ENCODE measurements at regions not wholly inside any gene's neighbourhood (a gene's known extent, or its start where the extent isn't known, plus 50 kb on each side); places are given as distances from the start of the nearest gene placed in this dataset.

- Mint-ChIP-seq H3K4me3 (no peak overlapping the region), H3K36me3 (ENCODE audit: low read depth) (no peaks in the 10 kb centered on the region), H3K27me3 (no peaks in the 10 kb centered on the region), H3K27ac (no peak overlapping the region), H3K4me1 (no peaks in the 10 kb centered on the region), H3K9me3 (no peaks in the 10 kb centered on the region)
- CTCF ChIA-PET: no interaction called here
- no peak for DNase-seq
- POLR2A ChIA-PET: no interaction called here
Observed at GRCh38 chr15:37788767-37789396, 145.6 kb upstream of the TMCO5A start.

DNA sequence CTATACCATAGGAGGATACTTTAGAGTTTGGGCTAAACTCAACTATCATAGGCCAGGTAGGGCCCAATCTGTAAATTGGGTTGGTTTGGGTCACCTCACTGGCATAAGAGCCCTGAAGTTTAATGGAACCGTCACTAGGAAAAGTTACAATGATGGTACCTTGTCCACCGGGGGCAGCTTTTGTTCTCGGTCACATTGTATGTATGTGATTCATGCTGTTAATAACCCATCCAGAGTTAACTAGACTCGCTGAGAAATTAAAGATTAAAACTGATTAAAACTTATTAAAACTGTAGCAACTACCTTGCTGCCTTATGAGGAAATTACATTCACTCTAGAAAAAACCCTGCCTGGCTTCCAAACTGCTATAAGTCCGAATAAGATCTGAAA is 145.0 kb upstream of the TMCO5A start:
- Mint-ChIP-seq H3K36me3 (ENCODE audit: low read depth) (no peaks in the 10 kb centered on the region), H3K4me3 (no peak overlapping the region), H3K9me3 (no peaks in the 10 kb centered on the region), H3K27ac (no peak overlapping the region), H3K4me1 (no peaks in the 10 kb centered on the region), H3K27me3 (no peaks in the 10 kb centered on the region)
- POLR2A ChIA-PET: no interaction called here
- CTCF ChIA-PET: no interaction called here
- no peak for DNase-seq

DNA sequence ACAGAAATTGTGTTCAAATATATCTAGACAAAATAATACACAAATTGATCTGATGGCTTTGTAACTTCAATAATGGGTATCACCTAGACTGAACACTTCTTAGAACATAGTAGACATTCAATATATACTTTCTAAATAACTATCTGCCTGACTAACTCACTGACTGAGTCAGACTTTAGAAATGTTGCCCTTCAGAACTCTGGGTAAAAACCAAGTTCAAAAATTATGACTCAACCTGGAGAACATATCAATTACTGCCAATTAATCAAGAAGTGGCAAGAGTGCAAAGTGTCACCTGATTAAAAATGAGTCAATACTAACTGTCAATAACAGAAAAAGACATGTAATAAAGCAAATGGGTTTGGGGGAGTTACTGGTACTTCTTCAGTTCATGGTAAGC is 144.6 kb upstream of the TMCO5A start:
- H3K9me3 Mint-ChIP-seq: no peaks in the 10 kb centered on the region
- no peak overlapping the region for H3K27ac Mint-ChIP-seq
- no peaks in the 10 kb centered on the region for H3K27me3 Mint-ChIP-seq
- no peak for DNase-seq
- no peaks in the 10 kb centered on the region for H3K4me1 Mint-ChIP-seq
- no peaks in the 10 kb centered on the region for H3K36me3 Mint-ChIP-seq (ENCODE audit: low read depth)
- POLR2A ChIA-PET: no interaction called here
- H3K4me3 Mint-ChIP-seq: no peak overlapping the region
- CTCF ChIA-PET: no interaction called here

DNA sequence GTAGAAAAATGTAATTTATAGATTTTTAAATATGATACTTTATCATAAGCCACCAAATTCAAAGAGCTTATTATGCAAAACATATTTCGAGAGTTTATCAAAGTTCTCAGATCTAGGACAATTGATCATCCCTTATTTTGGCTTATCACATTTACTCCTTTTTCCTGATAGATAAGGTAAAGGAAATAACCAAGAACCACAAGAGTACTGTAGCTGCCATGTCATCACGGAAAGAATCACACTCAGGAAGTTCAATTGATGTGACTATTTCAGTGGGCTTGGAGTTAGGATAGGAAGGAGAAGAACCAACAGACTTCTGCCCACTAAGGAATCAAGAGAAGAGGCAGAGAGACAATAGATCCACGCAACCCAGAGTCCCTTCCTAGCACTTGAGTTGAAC is 142.7 kb upstream of the TMCO5A start:
- Mint-ChIP-seq H3K27me3 (no peaks in the 10 kb centered on the region), H3K4me1 (no peaks in the 10 kb centered on the region), H3K27ac (no peak overlapping the region), H3K9me3 (no peaks in the 10 kb centered on the region), H3K36me3 (ENCODE audit: low read depth) (no peaks in the 10 kb centered on the region), H3K4me3 (no peak overlapping the region)
- ChIA-PET CTCF (no interaction called here), POLR2A (no interaction called here)
- no peak for DNase-seq

- H3K27me3 Mint-ChIP-seq: no peaks in the 10 kb centered on the region
- H3K4me3 Mint-ChIP-seq: no peak overlapping the region
- POLR2A ChIA-PET: no interaction called here
- H3K27ac Mint-ChIP-seq: no peak overlapping the region
- H3K36me3 Mint-ChIP-seq (ENCODE audit: low read depth): no peaks in the 10 kb centered on the region
- CTCF ChIA-PET: no interaction called here
- H3K9me3 Mint-ChIP-seq: no peaks in the 10 kb centered on the region
- no peaks in the 10 kb centered on the region for H3K4me1 Mint-ChIP-seq
- DNase-seq: no peak
Observed at GRCh38 chr15:37792351-37792750, 142.1 kb upstream of the TMCO5A start.

DNA sequence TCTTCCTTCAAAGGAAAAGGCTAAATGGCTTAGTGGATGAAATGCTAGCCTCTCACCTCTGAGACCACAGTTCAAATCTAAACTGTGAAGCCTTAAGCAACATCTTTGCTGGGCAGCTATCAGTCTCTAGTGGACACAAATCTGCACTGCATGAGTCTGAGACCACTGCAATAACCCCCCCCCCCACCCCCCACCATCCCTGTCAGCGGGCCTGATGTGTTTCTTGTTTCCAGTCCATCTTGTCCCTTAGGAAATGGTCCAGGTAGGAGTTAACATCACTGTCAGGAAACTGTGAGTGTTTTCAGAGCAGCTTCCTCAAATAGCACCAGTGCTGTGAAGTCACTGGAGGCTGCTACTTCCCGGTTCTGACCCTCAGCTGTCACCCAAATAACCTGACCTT is 140.6 kb upstream of the TMCO5A start:
- no peaks in the 10 kb centered on the region for H3K36me3 Mint-ChIP-seq (ENCODE audit: low read depth)
- H3K4me3 Mint-ChIP-seq: no peak overlapping the region
- ChIA-PET CTCF (no interaction called here), POLR2A (no interaction called here)
- no peaks in the 10 kb centered on the region for H3K4me1 Mint-ChIP-seq
- no peaks in the 10 kb centered on the region for H3K9me3 Mint-ChIP-seq
- no peak for DNase-seq
- no peaks in the 10 kb centered on the region for H3K27me3 Mint-ChIP-seq
- no peak overlapping the region for H3K27ac Mint-ChIP-seq

GRCh38 chr15:37794947-37795346 is 139.5 kb upstream of the TMCO5A start:
- H3K4me3 Mint-ChIP-seq: no peak overlapping the region
- no peak for DNase-seq
- no peaks in the 10 kb centered on the region for H3K9me3 Mint-ChIP-seq
- ChIA-PET CTCF (no interaction called here), POLR2A (no interaction called here)
- no peaks in the 10 kb centered on the region for H3K27me3 Mint-ChIP-seq
- H3K4me1 Mint-ChIP-seq: no peaks in the 10 kb centered on the region
- H3K36me3 Mint-ChIP-seq (ENCODE audit: low read depth): no peaks in the 10 kb centered on the region
- H3K27ac Mint-ChIP-seq: no peak overlapping the region

DNA sequence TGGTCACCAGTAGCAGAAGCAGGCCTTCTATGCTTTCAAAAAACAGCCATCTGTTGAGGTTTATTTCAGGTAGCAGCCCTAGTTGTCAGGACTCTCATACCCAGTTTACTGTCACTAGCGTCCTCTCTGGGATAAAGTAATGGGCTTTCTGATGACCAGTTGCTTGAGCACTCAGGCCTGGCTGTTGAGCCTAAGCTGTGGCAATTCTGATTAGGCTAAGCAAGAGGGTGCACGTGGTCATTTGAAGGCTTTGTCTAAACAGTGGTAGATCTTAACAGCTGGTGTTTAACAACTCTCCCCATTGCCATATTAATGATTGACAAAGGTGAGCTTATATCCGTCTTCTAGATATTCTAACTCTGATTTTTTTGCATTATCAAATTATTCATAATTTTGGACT is 132.9 kb upstream of the TMCO5A start:
- no peak for DNase-seq
- no peak overlapping the region for H3K27ac Mint-ChIP-seq
- ChIA-PET CTCF (no interaction called here), POLR2A (no interaction called here)
- H3K27me3 Mint-ChIP-seq: peaks cover 2% of the 10 kb centered on the region
- no peaks in the 10 kb centered on the region for H3K36me3 Mint-ChIP-seq (ENCODE audit: low read depth)
- H3K9me3 Mint-ChIP-seq: no peaks in the 10 kb centered on the region
- H3K4me1 Mint-ChIP-seq: no peaks in the 10 kb centered on the region
- H3K4me3 Mint-ChIP-seq: no peak overlapping the region

DNA sequence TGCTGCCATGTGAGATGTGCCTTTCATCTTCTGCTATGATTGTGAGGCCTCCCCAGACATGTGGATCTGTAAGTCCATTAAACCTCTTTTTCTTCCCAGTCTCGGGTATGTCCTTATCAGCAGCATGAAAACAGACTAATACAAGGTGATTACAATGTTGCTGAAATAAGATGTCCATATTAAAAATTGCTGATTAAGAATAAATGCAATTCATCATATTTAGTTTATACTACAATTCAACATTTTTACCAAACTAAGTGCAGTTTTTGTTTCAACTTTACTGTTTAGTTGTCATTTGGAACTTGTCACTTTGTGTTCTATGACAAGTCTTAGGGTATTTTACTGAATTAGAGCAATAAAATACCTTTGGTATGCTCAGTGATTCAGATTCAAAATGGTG is 127.6 kb upstream of the TMCO5A start:
- POLR2A ChIA-PET: no interaction called here
- H3K27me3 Mint-ChIP-seq: peaks cover 2% of the 10 kb centered on the region

GRCh38 chr15:37810381-37810780 is 124.1 kb upstream of the TMCO5A start:
- no peaks in the 10 kb centered on the region for H3K36me3 Mint-ChIP-seq (ENCODE audit: low read depth)
- no peak for DNase-seq
- POLR2A ChIA-PET: no interaction called here
- H3K27me3 Mint-ChIP-seq: no peaks in the 10 kb centered on the region
- CTCF ChIA-PET: no interaction called here
- H3K27ac Mint-ChIP-seq: no peak overlapping the region
- H3K4me3 Mint-ChIP-seq: no peak overlapping the region
- H3K4me1 Mint-ChIP-seq: no peaks in the 10 kb centered on the region
- H3K9me3 Mint-ChIP-seq: no peaks in the 10 kb centered on the region

More for the DNA sequence above, 127.6 kb upstream of the TMCO5A start:
- CTCF ChIA-PET: no interaction called here
- H3K4me1 Mint-ChIP-seq: no peaks in the 10 kb centered on the region
- H3K27ac Mint-ChIP-seq: no peak overlapping the region
- no peaks in the 10 kb centered on the region for H3K9me3 Mint-ChIP-seq
- no peak for DNase-seq
- no peak overlapping the region for H3K4me3 Mint-ChIP-seq
- no peaks in the 10 kb centered on the region for H3K36me3 Mint-ChIP-seq (ENCODE audit: low read depth)

- H3K4me3 Mint-ChIP-seq: no peak overlapping the region
- ChIA-PET POLR2A (no interaction called here), CTCF (no interaction called here)
- no peak overlapping the region for H3K27ac Mint-ChIP-seq
- no peak for DNase-seq
- H3K4me1 Mint-ChIP-seq: no peaks in the 10 kb centered on the region
- H3K9me3 Mint-ChIP-seq: no peaks in the 10 kb centered on the region
- no peaks in the 10 kb centered on the region for H3K27me3 Mint-ChIP-seq
- no peaks in the 10 kb centered on the region for H3K36me3 Mint-ChIP-seq (ENCODE audit: low read depth)
Observed at GRCh38 chr15:37813306-37813705, 121.1 kb upstream of the TMCO5A start.

DNA sequence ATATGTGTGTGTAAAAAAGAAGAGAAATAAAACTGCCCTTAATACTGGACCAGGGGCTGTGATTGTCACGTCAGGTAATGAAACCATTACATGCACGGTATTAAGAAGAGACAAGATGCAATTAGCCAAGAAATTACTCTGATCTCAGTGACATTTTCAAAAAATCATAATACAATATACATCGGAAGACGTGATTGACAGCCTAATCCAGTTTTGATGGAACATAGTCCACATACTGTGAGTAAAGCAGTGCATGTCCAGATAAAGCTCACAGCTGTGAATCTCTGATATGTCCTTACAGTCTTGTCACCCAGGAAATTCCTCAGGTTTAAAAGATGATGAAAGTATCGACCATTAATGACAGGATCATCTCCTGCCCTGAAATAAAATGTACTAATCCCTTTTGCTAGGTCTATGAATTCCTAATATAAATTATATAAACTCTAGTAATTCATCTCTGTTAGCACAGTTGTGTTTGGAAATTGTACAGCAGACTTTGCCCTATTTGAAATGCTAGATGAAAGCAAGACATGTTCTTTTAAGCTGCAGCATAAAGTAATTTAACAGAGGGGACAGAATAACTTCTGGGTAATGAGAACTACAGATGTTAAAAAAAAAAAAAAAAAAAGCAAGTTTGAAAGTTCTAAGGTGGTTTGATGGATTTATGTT is 119.5 kb upstream of the TMCO5A start:
- CTCF ChIA-PET: no interaction called here
- no peaks in the 10 kb centered on the region for H3K4me1 Mint-ChIP-seq
- no peaks in the 10 kb centered on the region for H3K27me3 Mint-ChIP-seq
- H3K27ac Mint-ChIP-seq: no peak overlapping the region
- no peak overlapping the region for H3K4me3 Mint-ChIP-seq
- H3K9me3 Mint-ChIP-seq: no peaks in the 10 kb centered on the region
- no peak for DNase-seq
- no peaks in the 10 kb centered on the region for H3K36me3 Mint-ChIP-seq (ENCODE audit: low read depth)
- POLR2A ChIA-PET: no interaction called here

DNA sequence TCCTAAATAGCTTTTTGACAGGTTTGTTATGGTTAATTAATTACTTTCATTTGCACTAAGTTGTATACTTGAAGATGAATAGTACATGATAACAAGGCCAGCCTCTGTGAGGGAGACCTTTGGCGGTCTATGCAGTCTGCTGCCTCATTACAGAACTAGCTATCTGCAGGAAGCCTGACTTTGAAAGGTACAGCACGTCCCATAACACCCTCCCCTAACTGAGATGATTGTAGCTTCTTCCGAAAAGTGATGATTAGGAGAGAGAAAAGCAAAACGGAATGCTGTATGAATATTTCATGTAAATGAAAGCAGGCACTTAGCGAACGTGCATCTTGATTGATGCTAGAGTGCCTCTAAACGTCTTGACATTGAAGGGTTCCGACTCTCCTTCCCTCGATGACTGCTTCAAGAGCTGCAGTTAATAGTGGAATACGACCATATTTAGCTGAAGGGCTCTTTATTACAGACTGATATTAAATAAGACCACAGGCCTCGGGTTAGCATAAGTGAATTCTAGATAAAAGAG is 116.2 kb upstream of the TMCO5A start:
- H3K4me1 Mint-ChIP-seq: no peaks in the 10 kb centered on the region
- ChIA-PET POLR2A (no interaction called here), CTCF (no interaction called here)
- no peaks in the 10 kb centered on the region for H3K27me3 Mint-ChIP-seq
- no peak overlapping the region for H3K27ac Mint-ChIP-seq
- no peaks in the 10 kb centered on the region for H3K9me3 Mint-ChIP-seq
- DNase-seq: no peak
- H3K4me3 Mint-ChIP-seq: no peak overlapping the region
- no peaks in the 10 kb centered on the region for H3K36me3 Mint-ChIP-seq (ENCODE audit: low read depth)

DNA sequence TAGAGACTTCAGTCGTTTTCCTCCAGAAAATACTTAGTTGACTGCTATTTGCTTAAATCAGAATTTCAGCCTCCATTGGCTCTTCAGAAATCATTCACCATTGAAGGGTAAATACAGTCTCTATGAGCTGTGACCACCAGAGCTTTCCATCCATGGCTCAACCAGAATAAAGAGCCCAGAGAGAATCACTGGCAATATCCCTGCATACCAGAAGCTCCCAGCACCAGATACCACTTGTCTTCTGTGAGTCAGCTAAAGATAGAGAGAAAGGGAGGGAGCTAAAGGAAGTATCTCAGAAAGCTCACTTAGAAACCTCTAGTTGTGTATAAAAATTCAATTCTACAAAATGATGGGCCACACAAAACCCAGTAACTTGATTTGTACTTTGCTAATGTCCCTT is 115.2 kb upstream of the TMCO5A start:
- no peak for DNase-seq
- no peaks in the 10 kb centered on the region for H3K4me1 Mint-ChIP-seq
- no peaks in the 10 kb centered on the region for H3K27me3 Mint-ChIP-seq
- POLR2A ChIA-PET: no interaction called here
- no peaks in the 10 kb centered on the region for H3K36me3 Mint-ChIP-seq (ENCODE audit: low read depth)
- no peak overlapping the region for H3K27ac Mint-ChIP-seq
- no peak overlapping the region for H3K4me3 Mint-ChIP-seq
- CTCF ChIA-PET: no interaction called here
- no peaks in the 10 kb centered on the region for H3K9me3 Mint-ChIP-seq

All from activated CD4-positive, alpha-beta memory T cell treated with anti-CD3 and anti-CD28 coated beads, Interleukin-2, amount 10 ng/mL, durations not matched to agents 7 days and 5 days (primary cell).